ENCODE measurements at regions not wholly inside any gene's neighbourhood (a gene's known extent, or its start where the extent isn't known, plus 50 kb on each side); places are given as distances from the start of the nearest gene placed in this dataset.

- Histone ChIP-seq H3K36me3 (replicated peaks; ENCODE audit: insufficient read depth, low read length) (no peaks in the 10 kb centered on the region), H3K4me3 (ENCODE audit: low read length) (no peak overlapping the region), H3K4me2 (ENCODE audit: low read depth, low read length) (no peak overlapping the region), H3K9me3 (replicated peaks; ENCODE audit: insufficient read depth, low read length) (no peaks in the 10 kb centered on the region), H4K20me1 (ENCODE audit: insufficient read depth, low read length) (no peaks in the 10 kb centered on the region), H3K79me2 (ENCODE audit: low read length) (no peaks in the 10 kb centered on the region), H3K9ac (ENCODE audit: low read length) (no peak overlapping the region), H3K4me1 (ENCODE audit: low read length) (no peaks in the 10 kb centered on the region), H2AFZ (ENCODE audit: low read length) (no peak overlapping the region), H3K27me3 (replicated peaks; ENCODE audit: insufficient read depth, low read length) (no peaks in the 10 kb centered on the region), H3F3A (ENCODE audit: insufficient read depth, low read length) (no peaks in the 10 kb centered on the region), H3K27ac (ENCODE audit: low read length) (no peak overlapping the region), H3K9me2 (replicated peaks; ENCODE audit: insufficient read depth, low read length) (no peaks in the 10 kb centered on the region)
- no peak for DNase-seq
- TF ChIP-seq EZH2phosphoT487 (IDR thresholded peaks at IDR 0.05; ENCODE audit: low read length) (no peak), CTCF (IDR thresholded peaks at IDR 0.05; ENCODE audit: low read length) (no peak), EZH2 (optimal IDR thresholded peaks at IDR 0.05; ENCODE audit: low read depth, low read length) (no peak)
Observed at GRCh38 chr7:84263106-84263505, 68.5 kb upstream of the SEMA3A start.

GRCh38 chr7:84261509-84261908 is 66.9 kb upstream of the SEMA3A start:
- no peak for TF ChIP-seq CTCF (IDR thresholded peaks at IDR 0.05; ENCODE audit: low read length)
- no peak for TF ChIP-seq EZH2phosphoT487 (IDR thresholded peaks at IDR 0.05; ENCODE audit: low read length)
- no peak for TF ChIP-seq EZH2 (optimal IDR thresholded peaks at IDR 0.05; ENCODE audit: low read depth, low read length)
- DNase-seq = no peak
- H3K4me2 ChIP-seq (ENCODE audit: low read depth, low read length) = no peak overlapping the region

DNA sequence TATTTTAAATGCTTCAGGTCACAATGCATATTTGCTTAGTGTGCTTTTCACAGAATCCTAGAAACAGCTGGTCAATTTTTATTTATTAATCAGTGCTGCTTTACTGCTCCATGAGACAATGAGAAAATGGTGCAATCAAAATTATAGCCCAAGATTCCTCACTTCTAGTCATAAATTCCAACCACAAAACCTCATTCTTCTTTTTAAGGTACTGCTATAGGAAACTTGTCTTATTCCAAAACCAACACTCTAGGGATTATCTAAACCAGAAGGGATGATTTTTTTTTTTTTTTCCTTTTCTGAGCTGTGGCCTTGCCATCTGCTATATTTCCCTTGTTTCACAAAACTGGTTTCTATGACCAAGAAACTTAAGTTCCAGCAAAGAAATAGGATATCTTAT is 64.0 kb upstream of the SEMA3A start:
- H3K9me3 ChIP-seq (replicated peaks; ENCODE audit: insufficient read depth, low read length) = no peaks in the 10 kb centered on the region
- no peaks in the 10 kb centered on the region for H3F3A ChIP-seq (ENCODE audit: insufficient read depth, low read length)
- no peak overlapping the region for H3K4me2 ChIP-seq (ENCODE audit: low read depth, low read length)
- H4K20me1 ChIP-seq (ENCODE audit: insufficient read depth, low read length) = no peaks in the 10 kb centered on the region
- H3K9ac ChIP-seq (ENCODE audit: low read length) = no peak overlapping the region
- no peaks in the 10 kb centered on the region; the same call in 1 of the 2 replicates for H3K4me1 ChIP-seq (ENCODE audit: low read length)
- no peak for DNase-seq
- H3K27ac ChIP-seq (ENCODE audit: low read length) = no peak overlapping the region
- TF ChIP-seq EZH2phosphoT487 (IDR thresholded peaks at IDR 0.05; ENCODE audit: low read length) (no peak), CTCF (IDR thresholded peaks at IDR 0.05; ENCODE audit: low read length) (no peak), EZH2 (optimal IDR thresholded peaks at IDR 0.05; ENCODE audit: low read depth, low read length) (no peak)
- H2AFZ ChIP-seq (ENCODE audit: low read length) = no peak overlapping the region
- H3K36me3 ChIP-seq (replicated peaks; ENCODE audit: insufficient read depth, low read length) = no peaks in the 10 kb centered on the region
- H3K4me3 ChIP-seq (ENCODE audit: low read length) = no peak overlapping the region
- no peaks in the 10 kb centered on the region for H3K27me3 ChIP-seq (replicated peaks; ENCODE audit: insufficient read depth, low read length)
- H3K9me2 ChIP-seq (replicated peaks; ENCODE audit: insufficient read depth, low read length) = no peaks in the 10 kb centered on the region
- no peaks in the 10 kb centered on the region for H3K79me2 ChIP-seq (ENCODE audit: low read length)

More at GRCh38 chr7:84261509-84261908, 66.9 kb upstream of the SEMA3A start:
- H3K4me1 ChIP-seq (ENCODE audit: low read length) = no peaks in the 10 kb centered on the region
- no peaks in the 10 kb centered on the region for H3K9me3 ChIP-seq (replicated peaks; ENCODE audit: insufficient read depth, low read length)
- H3K36me3 ChIP-seq (replicated peaks; ENCODE audit: insufficient read depth, low read length) = no peaks in the 10 kb centered on the region
- no peaks in the 10 kb centered on the region for H3K27me3 ChIP-seq (replicated peaks; ENCODE audit: insufficient read depth, low read length)
- no peak overlapping the region for H2AFZ ChIP-seq (ENCODE audit: low read length)
- no peak overlapping the region for H3K9ac ChIP-seq (ENCODE audit: low read length)
- no peak overlapping the region for H3K4me3 ChIP-seq (ENCODE audit: low read length)
- no peaks in the 10 kb centered on the region for H3K79me2 ChIP-seq (ENCODE audit: low read length)
- H3K9me2 ChIP-seq (replicated peaks; ENCODE audit: insufficient read depth, low read length) = no peaks in the 10 kb centered on the region
- no peaks in the 10 kb centered on the region for H4K20me1 ChIP-seq (ENCODE audit: insufficient read depth, low read length)
- no peaks in the 10 kb centered on the region for H3F3A ChIP-seq (ENCODE audit: insufficient read depth, low read length)
- H3K27ac ChIP-seq (ENCODE audit: low read length) = no peak overlapping the region

Data from MM.1S (cell line).